ENCODE measurements at regions not wholly inside any gene's neighbourhood (a gene's known extent, or its start where the extent isn't known, plus 50 kb on each side); places are given as distances from the start of the nearest gene placed in this dataset.

GRCh38 chr20:24141111-24141510 lies 152.5 kb upstream of the GGTLC1 start:
- Histone ChIP-seq H3K79me2 (ENCODE audit: insufficient read depth, low read length) (no peaks in the 10 kb centered on the region), H3K27me3 (ENCODE audit: control insufficient read depth in 2 of 2, insufficient read depth in 2 of 2, low read length in 2 of 2) (no peaks in the 10 kb centered on the region), H3K4me1 (ENCODE audit: control insufficient read depth in 1 of 2, insufficient read depth in 2 of 2, low read length in 2 of 2) (peaks cover 0 to 6% of the 10 kb centered on the region in 2 donors), H3K36me3 (replicated peaks in 1 of 2; ENCODE audit: control insufficient read depth in 1 of 2, insufficient read depth in 2 of 2, low read length in 2 of 2) (no peaks in the 10 kb centered on the region), H3K9me3 (replicated peaks in 1 of 2; ENCODE audit: control insufficient read depth in 1 of 2, insufficient read depth in 1 of 2, low read length in 2 of 2) (peaks cover 8 to 16% of the 10 kb centered on the region in 2 donors), H2AFZ (ENCODE audit: insufficient read depth, low read depth, low read length, poor library complexity, severe bottlenecking) (no peak overlapping the region), H3K9ac (ENCODE audit: insufficient read depth, low read length, poor library complexity, severe bottlenecking) (no peak overlapping the region), H3K4me2 (replicated peaks; ENCODE audit: extremely low read depth, low read length, poor library complexity, severe bottlenecking) (no peak overlapping the region), H3K4me3 (replicated peaks in 1 of 3; ENCODE audit: low read depth in 2 of 3, low read length in 3 of 3) (no peak overlapping the region), H4K20me1 (ENCODE audit: insufficient read depth, low read length) (no peaks in the 10 kb centered on the region), H3K27ac (ENCODE audit: low read depth in 1 of 2, low read length in 2 of 2) (no peak overlapping the region)
- H3K4me1 Mint-ChIP-seq: peaks cover 10% of the 10 kb centered on the region
- TF ChIP-seq, protein P1, sequence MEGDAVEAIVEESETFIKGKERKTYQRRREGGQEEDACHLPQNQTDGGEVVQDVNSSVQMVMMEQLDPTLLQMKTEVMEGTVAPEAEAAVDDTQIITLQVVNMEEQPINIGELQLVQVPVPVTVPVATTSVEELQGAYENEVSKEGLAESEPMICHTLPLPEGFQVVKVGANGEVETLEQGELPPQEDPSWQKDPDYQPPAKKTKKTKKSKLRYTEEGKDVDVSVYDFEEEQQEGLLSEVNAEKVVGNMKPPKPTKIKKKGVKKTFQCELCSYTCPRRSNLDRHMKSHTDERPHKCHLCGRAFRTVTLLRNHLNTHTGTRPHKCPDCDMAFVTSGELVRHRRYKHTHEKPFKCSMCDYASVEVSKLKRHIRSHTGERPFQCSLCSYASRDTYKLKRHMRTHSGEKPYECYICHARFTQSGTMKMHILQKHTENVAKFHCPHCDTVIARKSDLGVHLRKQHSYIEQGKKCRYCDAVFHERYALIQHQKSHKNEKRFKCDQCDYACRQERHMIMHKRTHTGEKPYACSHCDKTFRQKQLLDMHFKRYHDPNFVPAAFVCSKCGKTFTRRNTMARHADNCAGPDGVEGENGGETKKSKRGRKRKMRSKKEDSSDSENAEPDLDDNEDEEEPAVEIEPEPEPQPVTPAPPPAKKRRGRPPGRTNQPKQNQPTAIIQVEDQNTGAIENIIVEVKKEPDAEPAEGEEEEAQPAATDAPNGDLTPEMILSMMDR (IDR thresholded peaks at IDR 0.05): no peak
- H3K36me3 Mint-ChIP-seq: no peaks in the 10 kb centered on the region
- H3K4me3 Mint-ChIP-seq: no peak overlapping the region
- peaks cover 0 to 2% (median 0%) of the 10 kb centered on the region in 3 donors for H3K27me3 Mint-ChIP-seq (ENCODE audit: low read depth in 3 of 3)
- no peak overlapping the region for H3K27ac Mint-ChIP-seq
- DNase-seq: no peak
- H3K9me3 Mint-ChIP-seq: peaks cover 11 to 27% (median 14%) of the 10 kb centered on the region in 7 donors
- WGBS (ENCODE audit: insufficient coverage): 90% methylated on average over 6 of the region's 6 CpGs
- intact Hi-C loops (cut with micrococcal nuclease): no loop called here

DNA sequence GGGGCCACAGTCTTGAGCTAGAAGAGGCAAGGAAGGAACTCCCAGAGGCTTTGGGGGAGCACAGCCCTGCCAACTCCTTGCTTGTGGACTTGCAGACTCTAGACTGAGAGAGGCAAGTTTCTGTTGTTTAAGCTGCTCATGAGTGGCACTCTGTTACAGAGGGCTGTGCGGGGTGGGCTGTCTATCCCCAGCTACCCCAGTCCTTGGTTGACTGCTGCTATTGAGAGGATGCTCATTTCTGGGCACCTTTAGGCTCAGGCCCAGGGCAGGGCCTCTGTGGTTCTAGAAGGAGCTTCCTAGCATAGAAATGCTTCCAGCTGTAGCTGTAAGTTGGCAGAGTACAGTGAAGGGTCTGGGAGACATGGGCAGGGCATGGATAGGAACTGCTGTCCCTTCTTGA lies 151.3 kb upstream of the GGTLC1 start:
- peaks cover 10% of the 10 kb centered on the region for H3K4me1 Mint-ChIP-seq
- H3K9me3 Mint-ChIP-seq: peaks cover 11 to 27% (median 14%) of the 10 kb centered on the region in 7 donors
- H2AFZ ChIP-seq (ENCODE audit: insufficient read depth, low read depth, low read length, poor library complexity, severe bottlenecking): no peak overlapping the region
- H3K4me3 Mint-ChIP-seq: no peak overlapping the region
- H3K27me3 ChIP-seq (ENCODE audit: control insufficient read depth in 2 of 2, insufficient read depth in 2 of 2, low read length in 2 of 2): no peaks in the 10 kb centered on the region
- no peak overlapping the region for H3K27ac Mint-ChIP-seq
- intact Hi-C loops (cut with micrococcal nuclease): no loop called here
- no peaks in the 10 kb centered on the region for H3K79me2 ChIP-seq (ENCODE audit: insufficient read depth, low read length)
- H3K4me1 ChIP-seq (ENCODE audit: control insufficient read depth in 1 of 2, insufficient read depth in 2 of 2, low read length in 2 of 2): peaks cover 0 to 6% of the 10 kb centered on the region in 2 donors
- no peak overlapping the region for H3K27ac ChIP-seq (ENCODE audit: low read depth in 1 of 2, low read length in 2 of 2)
- H3K4me2 ChIP-seq (replicated peaks; ENCODE audit: extremely low read depth, low read length, poor library complexity, severe bottlenecking): no peak overlapping the region
- no peak overlapping the region for H3K9ac ChIP-seq (ENCODE audit: insufficient read depth, low read length, poor library complexity, severe bottlenecking)
- H3K4me3 ChIP-seq (replicated peaks in 1 of 3; ENCODE audit: low read depth in 2 of 3, low read length in 3 of 3): no peak overlapping the region
- H3K27me3 Mint-ChIP-seq (ENCODE audit: low read depth in 3 of 3): peaks cover 0 to 2% (median 0%) of the 10 kb centered on the region in 3 donors
- DNase-seq: no peak
- H3K36me3 Mint-ChIP-seq: no peaks in the 10 kb centered on the region
- H3K36me3 ChIP-seq (replicated peaks in 1 of 2; ENCODE audit: control insufficient read depth in 1 of 2, insufficient read depth in 2 of 2, low read length in 2 of 2): no peaks in the 10 kb centered on the region
- H4K20me1 ChIP-seq (ENCODE audit: insufficient read depth, low read length): no peaks in the 10 kb centered on the region
- TF ChIP-seq, protein P1 (IDR thresholded peaks at IDR 0.05): no peak
- no CpG with 5 or more reads among the region's 1 CpG for WGBS (ENCODE audit: insufficient coverage)
- peaks cover 8 to 16% of the 10 kb centered on the region in 2 donors for H3K9me3 ChIP-seq (replicated peaks in 1 of 2; ENCODE audit: control insufficient read depth in 1 of 2, insufficient read depth in 1 of 2, low read length in 2 of 2)

Measured in CD14-positive monocyte (primary cell).